Limb (tissue), 2 donors: ENCODE measurements at regions not wholly inside any gene's neighbourhood (a gene's known extent, or its start where the extent isn't known, plus 50 kb on each side); places are given as distances from the start of the nearest gene placed in this dataset.

Source experiments
- DNase-seq, 2 donors: peaks; one replicate each; pipeline ENCODE4 v3.0.0-alpha.2; 2016; ENCODE audit errors: extremely low spot score in 2 of 2

DNA sequence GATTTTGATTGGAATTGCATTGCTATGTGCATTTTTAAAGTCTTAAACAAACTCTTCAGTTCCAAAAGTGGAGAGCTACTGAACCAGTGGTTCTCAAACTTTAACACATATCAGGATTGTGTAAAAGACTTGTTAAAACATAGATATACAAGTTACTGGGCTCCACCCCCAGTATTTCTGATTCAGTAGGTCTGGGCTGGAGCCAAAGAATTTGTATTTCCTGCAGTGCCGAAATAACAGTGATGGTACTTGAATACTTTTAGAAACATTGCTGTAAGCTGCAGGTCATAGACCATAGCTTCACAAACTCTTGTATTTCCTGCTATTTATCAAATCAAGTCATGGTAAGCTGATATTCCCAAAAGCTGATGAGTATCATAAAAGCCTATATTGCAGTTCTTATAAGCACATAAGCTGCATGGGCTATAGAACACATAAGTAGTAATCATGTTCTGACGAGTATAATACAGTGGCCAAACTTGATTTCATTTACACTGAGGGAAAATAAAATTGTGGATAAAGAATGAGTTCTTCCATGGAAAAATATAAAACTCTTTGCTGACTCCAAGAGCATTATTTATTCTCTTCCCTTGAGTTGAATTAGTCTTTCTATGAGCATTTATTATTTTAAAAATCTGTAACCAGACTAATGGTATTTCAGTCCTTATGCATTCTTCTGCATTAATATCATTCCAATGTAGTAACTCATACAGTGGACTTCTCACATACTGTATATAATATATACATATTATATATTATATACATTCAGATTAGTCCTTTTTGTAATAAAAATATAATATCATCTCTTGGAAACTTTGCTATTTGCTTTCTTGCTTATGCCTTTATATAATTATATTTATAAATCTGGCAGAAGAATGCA lies 550.5 kb upstream of the AGTR1 start:
- DNase-seq: peak in 1 of 2 donors; percentile 51

DNA sequence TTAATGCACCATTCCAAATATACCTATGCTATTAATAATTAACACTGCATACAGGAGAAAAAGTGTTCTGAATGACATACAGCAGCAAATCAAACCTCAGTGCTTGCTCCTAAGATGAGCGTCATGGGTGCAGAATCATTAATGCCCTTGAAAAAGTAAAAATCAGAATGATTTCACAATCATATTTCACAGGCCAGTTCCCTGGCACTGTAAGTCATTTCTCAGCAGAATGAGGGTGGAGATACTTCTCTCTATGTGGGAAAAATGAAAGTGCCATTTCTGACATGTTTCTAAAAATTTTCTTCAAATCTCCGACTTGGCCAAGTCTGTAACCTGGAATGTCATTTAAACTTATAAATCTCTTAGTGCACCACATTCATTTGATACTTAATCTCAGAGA lies 549.8 kb upstream of the AGTR1 start:
- no peak for DNase-seq

DNA sequence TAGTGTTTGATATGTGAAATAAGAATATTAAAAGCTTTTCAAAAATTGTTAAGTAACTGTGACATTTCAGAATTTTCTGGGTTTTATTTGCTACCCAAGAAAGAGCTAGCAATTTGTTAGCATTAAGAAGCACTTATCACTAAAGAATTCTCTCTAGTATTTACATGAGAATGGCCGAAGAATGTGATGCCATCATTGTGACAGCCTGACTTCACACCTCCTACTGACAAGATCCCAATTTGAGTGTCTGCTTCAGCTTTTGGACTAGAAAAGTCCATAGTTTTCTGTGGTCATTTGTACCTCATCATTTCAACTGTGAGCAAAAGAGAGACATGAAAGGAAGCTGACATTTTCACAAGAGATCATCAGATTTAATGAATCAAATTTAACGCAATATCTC lies 548.1 kb upstream of the AGTR1 start:
- no peak for DNase-seq

DNA sequence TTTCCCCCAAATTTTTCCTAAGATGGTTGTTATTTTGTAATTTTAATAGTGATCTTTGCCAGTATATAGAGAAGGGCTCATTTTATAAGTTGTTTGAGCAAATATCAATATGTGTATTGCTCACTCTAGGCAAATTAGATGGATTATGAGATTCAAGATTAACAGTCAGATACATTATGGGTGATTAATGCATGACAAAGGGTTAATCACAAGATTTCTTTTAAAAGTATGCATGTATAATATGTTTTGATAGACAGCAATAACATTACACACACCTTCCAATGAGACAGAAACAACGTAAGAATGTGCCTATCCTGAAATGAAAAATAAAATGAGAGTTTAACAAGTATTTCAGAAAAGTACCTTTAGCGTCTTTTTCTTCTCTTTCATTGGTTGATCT lies 547.6 kb upstream of the AGTR1 start:
- DNase-seq: no peak

DNA sequence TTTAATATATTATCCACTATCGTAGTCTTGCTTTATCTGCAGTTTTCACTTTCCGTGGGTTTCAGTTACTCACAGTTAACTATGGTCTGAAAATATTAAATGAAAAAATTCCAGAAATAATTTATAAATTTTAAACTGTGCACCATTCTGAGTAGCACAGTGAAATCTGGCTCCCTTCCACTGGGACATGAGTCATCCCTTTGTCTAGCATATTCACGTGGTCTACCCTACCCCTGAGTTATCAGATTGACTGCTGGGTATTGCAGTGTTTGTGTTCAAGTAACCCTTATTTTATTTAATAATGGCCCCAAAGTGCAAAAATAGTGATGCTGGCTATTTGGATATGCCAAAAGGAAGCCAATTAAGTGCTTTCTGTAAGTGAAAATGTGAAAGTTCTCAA lies 539.5 kb upstream of the AGTR1 start:
- no peak for DNase-seq

DNA sequence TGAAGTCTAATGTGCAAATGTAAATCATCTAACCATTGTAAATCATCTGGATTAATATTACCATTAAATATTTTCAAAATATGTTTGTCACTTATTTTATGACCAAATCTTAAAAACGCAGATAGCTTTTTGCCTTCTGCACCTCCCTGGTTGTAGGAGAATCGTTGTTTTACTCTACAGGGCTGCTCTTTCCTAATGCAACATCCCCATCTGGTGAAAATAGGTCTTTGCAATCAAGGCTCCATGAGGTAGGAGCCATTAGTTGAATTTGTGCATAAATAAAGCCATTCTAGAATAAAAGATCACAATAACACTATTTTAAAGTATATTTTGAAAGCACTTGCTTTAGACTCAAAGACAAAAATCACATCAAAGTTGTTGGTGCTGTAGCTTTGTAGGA lies 535.6 kb upstream of the AGTR1 start:
- no peak for DNase-seq

DNA sequence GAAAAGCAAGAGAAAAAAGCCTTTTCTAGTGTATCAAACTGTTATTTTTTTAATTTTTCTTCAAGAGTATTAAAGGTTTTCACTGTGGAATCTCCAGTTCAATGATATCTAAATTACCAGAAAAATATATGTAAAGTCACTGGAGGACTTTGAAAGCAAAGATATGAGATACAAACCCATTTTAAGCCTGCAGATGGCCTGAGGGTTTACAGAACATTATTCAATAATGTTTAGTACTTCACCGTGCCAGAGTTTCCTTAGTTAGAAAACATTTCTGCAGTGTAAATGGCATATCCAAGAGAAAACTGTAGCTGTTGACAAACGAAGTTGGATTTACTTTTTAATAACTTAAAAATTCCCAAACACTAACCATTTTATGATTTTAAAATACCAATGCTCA lies 529.4 kb upstream of the AGTR1 start:
- no peak for DNase-seq

DNA sequence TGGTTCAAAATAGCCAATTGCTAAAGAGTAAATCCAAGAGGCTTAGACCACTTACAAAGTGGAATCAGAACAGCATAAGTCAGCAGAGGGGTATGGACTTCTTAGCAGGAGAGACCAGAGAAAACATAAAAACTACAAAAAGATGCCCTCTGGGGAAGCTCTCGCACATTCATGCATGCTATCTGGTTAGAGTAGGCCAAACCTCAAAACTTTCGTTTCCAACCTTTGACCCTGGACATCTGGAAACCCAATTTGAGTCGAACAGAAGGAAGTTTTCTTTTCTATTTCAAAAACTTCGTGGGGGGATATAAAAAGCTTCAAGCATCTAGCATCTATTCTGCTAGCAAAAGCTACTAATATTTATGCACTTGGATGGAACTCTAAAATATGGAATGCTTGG lies 523.9 kb upstream of the AGTR1 start:
- DNase-seq: no peak

DNA sequence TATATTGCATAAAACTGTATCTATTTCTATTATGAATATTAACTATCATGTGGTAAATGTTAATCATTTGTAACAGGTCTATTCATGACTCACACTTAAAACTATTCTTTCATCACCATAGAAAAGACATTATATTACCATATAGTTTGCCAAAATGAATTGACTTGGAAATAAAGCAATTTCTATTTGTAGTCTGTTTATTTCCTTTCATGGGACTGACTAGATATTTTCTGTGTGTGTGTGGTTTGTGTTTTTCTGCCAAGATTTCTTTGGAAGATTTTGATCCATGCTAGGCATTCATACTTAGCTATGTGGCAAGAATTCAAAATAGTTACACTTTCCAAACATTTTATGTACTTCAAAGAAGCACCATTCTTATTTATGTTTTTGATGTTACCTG lies 522.5 kb upstream of the AGTR1 start:
- peak in 1 of 2 donors; percentile 34 for DNase-seq

DNA sequence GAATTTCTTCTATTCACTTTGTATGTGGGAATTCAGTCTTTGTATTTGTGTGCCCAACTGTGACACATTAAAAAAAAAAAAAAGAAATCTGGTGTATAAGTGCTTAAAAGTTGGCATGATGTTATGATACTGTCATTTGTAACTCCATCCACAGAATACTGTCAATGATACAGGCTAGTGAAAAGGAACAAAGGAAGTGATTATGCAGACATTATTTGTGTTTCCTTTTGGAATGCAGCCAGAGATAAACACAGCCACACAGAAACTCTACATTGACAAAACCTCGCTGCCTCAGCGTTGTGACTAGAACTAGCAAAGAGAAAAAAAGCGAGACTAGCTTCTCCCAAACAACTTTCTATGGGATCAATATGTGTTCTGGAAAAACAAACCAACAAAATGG lies 519.2 kb upstream of the AGTR1 start:
- no peak for DNase-seq

DNA sequence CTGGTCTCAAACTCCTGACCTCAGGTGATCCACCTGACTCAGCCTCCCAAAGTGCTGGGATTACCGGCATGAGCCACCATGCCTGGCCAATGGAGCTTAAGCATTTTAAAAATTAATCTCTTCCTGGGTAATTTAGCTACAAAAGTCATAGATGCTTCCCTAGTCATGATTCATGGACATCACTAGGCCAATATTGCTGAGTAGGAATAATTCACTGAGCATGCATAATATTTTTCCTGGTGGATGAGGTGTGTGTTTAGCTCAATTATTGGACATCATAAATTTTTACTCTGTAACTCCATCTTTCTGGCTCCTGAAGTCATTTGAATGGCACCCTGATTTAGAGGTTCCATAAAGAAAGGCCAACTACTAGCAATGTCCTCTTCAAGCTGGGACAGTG lies 512.9 kb upstream of the AGTR1 start:
- no peak for DNase-seq

DNA sequence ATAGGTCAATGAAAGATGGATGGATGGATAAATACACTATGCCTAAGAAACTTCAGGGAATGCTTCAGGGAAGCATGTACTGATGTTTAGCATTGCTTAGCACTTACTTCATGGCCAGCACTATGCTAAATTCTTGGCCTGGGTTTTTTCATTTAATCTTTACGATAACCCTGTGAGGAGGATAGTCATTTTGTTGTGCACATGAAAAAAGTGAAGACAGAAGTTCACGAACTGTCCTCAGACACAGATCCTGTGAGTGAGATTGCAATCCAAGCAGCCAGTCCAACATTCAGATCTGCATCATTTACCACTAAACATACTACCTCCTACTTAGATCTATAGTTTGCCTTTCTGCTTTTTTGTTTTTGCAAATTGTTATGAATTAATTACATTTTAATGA lies 510.8 kb upstream of the AGTR1 start:
- no peak for DNase-seq

DNA sequence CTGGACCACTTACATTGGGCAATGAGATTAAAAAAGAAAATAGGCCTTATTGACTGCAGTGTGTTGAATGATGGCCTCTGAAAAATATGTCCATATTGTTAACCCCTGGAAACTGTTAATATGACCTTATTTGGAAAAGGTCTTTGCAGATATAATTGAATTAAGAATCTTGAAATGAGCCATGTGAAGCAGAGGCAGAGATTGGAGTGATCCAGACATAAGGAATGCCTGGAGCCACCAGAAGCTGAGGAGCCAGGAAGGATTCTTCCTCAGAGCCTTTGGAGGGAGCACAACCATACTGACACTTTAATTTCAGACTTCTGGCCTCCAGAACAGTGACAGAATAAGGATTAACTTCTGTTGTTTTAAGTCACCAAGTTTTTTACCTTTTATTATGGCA lies 510.4 kb upstream of the AGTR1 start:
- no peak for DNase-seq

DNA sequence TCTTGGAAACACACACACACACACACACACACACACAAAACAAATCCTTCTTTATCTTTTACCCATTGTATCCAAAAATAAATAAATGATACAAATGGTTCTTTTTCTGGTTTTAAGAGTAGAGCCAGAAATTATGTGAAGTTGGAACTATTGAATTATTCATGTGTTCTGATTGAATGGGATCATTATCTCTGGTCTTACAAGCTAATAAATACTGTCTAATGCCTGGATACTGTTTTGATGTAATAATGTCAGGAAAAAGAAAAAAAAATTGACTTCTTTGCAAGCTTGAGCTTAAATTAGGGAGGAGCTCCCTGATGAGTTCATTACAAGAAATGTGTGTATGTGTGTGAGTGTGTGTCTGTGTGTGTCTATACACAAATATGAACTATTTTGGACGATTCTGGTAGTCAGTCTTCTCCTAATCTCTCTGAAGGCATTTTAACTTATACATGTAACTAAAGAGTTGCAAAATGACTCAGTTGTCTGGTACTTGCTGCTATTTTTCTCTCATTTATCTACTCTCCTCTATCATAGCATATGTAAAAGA lies 507.2 kb upstream of the AGTR1 start:
- no peak for DNase-seq

DNA sequence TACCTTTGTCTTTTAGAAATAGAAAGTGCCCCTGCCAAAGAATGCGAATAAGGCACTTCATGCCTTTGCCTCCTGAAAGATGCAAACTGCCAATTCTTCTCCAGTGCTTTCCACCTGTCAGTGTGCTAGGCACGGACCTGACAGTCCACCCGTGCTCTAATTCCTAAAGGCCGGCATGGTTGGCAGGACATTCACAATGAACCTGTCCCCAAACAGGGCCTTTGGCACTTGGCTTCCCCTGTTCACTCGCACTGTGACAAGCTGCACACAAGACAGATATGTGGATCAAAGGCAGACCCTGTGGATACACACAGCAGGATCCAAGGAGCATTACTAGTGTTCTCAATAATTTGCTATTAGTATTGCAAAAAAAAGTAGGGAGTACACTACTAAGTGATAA lies 505.7 kb upstream of the AGTR1 start:
- DNase-seq: no peak

DNA sequence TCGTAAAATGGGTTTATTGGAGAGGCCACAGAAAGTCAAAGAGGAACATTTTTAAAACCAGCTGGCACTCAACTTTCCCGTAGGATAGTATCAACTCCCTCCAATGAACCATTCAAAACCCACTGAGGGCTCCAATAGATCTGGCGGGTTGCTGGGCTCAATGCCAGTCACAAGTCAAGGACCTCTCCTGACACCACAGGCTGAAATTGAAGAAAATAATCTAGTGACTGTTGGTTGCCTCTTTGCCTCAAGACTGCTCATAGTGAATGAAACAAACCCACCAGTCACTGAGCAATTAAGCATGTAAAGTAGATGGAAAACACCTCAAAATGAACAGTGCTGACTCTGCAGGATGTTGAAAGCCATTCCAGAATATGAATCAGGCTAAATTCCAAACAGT lies 500.6 kb upstream of the AGTR1 start:
- no peak for DNase-seq

DNA sequence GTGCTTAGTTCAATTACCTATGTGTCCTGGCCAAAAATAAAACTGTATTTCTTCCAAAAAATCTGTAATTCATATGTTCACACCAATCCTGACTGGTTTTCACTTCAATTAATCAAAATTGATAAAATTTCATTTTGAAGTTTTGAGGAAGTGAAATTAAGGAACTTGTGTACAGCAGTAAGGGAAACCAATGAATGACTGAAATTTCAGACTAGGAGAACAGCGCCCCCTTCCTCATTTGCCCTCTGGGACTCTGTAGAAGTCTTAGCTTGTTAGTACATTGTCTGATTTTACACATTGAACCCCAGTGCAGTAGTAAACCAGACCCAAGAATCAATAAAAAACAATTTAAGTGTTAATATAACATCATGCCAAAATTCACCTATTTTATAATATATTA lies 495.3 kb upstream of the AGTR1 start:
- DNase-seq: no peak

DNA sequence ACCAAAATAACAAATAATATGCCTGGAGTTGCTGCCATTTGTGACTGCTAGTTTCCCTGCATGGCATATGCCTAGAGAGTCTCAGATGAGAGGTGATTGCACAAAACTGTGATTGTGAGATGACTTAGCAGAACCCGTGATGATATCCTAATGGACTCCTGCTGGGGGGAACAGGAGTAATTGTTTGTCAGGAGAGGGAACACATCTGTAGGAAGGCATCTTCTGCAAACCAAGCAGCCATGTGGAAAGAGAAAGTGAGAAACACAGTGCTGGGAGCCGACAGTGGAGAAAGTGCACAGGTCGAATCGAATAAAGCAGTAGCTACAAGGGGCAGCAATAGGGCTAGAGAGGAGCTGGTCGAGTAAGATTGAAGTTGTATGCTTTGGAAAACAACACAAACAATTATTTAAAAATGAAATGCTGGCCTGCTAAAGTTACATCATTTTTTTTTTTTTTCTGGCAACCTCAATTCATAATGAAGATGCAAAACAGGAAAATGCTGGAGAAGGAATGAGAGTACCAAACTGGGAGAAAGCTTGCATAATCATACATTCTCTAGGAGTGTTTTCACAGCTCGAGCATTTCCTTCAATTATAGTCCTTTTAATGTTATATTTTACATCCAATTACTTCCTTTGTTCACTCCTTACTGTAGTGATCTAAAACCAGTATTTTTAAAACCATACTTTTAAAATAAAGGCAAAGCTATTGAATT lies 494.2 kb upstream of the AGTR1 start:
- no peak for DNase-seq

DNA sequence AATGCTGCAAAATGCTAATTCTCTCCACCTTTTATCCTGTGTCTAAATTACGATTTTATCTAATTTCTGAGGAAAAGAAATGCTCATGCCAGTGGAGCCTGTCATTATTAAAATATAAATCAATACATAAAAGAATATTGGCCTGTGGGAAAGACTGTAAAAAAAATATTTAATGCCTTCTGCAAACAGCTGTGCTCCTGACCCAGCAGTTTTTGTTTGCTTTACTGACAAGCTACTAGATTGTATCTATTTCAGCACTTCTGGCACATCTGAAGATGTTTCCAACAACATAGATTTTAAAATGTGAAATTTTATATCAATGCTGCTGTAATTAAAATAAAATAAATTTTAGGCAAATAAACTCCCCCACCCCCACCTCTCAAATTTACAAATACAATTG lies 493.6 kb upstream of the AGTR1 start:
- no peak for DNase-seq

DNA sequence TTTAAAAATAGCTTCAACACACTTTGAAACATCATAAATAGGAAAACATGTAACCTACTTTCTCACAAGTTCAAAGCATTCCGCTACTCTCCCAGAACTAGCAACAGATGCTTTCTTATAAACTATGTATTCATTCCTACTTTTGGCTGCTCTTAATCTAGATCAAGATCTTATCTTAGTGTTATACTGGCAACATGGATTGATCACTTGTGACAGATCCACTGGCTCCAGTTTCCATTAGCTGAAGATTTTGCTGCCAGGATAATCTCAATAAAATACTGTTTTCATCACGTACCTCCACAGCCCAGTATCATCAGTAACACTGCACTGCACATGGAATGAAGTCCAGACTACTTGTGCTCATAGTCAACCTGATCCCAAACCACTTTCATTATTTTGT lies 491.7 kb upstream of the AGTR1 start:
- DNase-seq: no peak

DNA sequence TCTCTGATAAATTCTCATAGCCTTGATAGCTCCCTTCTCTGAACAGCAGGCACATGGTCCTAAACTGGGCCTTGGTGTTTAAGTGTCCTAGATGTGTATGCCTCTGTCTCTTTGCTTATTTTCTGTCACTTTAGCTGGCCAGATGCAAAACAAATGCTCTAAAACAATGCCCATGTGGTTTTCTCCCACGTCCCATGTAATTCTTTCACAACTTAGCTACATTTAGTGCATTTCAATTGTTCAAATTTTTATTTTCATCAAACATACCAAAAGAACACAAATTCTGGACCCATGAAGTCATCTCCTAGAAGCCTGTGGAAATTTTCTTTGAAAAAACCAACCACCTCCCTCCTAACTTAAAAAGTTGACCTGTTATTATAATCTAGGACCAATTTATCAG lies 491.3 kb upstream of the AGTR1 start:
- no peak for DNase-seq

DNA sequence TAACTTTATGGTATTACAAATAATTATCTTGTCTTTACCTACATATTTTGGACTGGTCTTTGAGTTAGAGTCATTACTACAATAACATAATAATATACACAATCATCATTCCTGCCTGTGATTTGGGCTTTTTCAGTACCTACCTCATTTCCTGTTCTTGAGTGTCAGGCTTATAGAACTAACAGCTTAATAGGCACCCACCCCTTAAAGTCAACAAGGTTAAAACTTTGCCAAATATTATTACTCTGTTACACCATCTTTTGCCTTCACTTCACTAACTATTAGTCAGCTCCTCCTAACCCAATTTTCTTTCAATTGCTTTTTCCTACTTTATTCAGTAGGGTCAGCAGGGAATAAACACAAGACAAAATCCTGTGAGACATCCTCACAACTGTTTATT lies 488.7 kb upstream of the AGTR1 start:
- DNase-seq: no peak

DNA sequence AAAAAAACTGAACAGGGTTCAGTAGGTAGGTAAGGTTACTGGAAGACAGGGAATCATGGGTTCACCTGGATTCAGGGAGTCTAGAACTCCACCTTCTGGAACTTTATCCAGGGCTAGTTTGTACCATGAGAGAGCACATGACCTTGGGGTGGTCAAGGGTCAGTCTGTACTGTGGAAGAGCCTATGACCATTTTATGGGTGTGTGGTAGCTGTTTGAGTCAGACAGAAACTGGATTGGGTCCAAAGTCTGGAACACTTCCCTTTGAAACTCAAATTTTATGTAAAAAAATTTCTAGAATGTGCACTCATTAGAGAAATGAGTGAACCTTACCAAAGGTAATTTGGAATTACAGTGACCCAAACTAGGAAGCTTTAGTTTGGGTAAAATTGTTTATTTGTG lies 486.0 kb upstream of the AGTR1 start:
- no peak for DNase-seq
